ENCODE measurements at regions not wholly inside any gene's neighbourhood (a gene's known extent, or its start where the extent isn't known, plus 50 kb on each side); places are given as distances from the start of the nearest gene placed in this dataset.

- no peak for TF ChIP-seq CTCF (IDR thresholded peaks at IDR 0.05; ENCODE audit: control insufficient read depth, extremely low read depth, insufficient read depth)
- H3K4me3 ChIP-seq (ENCODE audit: low read depth, low read length) = no peak overlapping the region
- DNase-seq (ENCODE audit: low read depth) = no peak
These were observed 317.2 kb downstream of the DHX15 start for GRCh38 chr4:24266951-24267722.

- DNase-seq (ENCODE audit: low read depth) = no peak
- no peak overlapping the region for H3K4me3 ChIP-seq (ENCODE audit: low read depth, low read length)
- TF ChIP-seq CTCF (IDR thresholded peaks at IDR 0.05; ENCODE audit: control insufficient read depth, extremely low read depth, insufficient read depth) = no peak
These were observed 318.4 kb downstream of the DHX15 start for GRCh38 chr4:24265989-24266388.

GRCh38 chr4:24262616-24263015 is 321.7 kb downstream of the DHX15 start:
- no peak for DNase-seq (ENCODE audit: low read depth)
- TF ChIP-seq CTCF (IDR thresholded peaks at IDR 0.05; ENCODE audit: control insufficient read depth, extremely low read depth, insufficient read depth) = no peak
- H3K4me3 ChIP-seq (ENCODE audit: low read depth, low read length) = no peak overlapping the region

GRCh38 chr4:24262084-24262483 is 322.3 kb downstream of the DHX15 start:
- DNase-seq (ENCODE audit: low read depth) = no peak
- no peak overlapping the region for H3K4me3 ChIP-seq (ENCODE audit: low read depth, low read length)
- TF ChIP-seq CTCF (IDR thresholded peaks at IDR 0.05; ENCODE audit: control insufficient read depth, extremely low read depth, insufficient read depth) = no peak

- no peak overlapping the region for H3K4me3 ChIP-seq (ENCODE audit: low read depth, low read length)
- TF ChIP-seq CTCF (IDR thresholded peaks at IDR 0.05; ENCODE audit: control insufficient read depth, extremely low read depth, insufficient read depth) = no peak
- no peak for DNase-seq (ENCODE audit: low read depth)
These were observed 323.3 kb downstream of the DHX15 start for GRCh38 chr4:24260923-24261564.

- no peak overlapping the region for H3K4me3 ChIP-seq (ENCODE audit: low read depth, low read length)
- no peak for DNase-seq (ENCODE audit: low read depth)
- TF ChIP-seq CTCF (IDR thresholded peaks at IDR 0.05; ENCODE audit: control insufficient read depth, extremely low read depth, insufficient read depth) = no peak
These were observed 324.1 kb downstream of the DHX15 start for GRCh38 chr4:24260133-24260715.
